ENCODE measurements at regions not wholly inside any gene's neighbourhood (a gene's known extent, or its start where the extent isn't known, plus 50 kb on each side); places are given as distances from the start of the nearest gene placed in this dataset.

- H3K4me1 ChIP-seq, result peaks cover 0 to 2% of the 10 kb centered on the region in 2 donors
- no peak overlapping the region for H3K4me3 ChIP-seq
- no peaks in the 10 kb centered on the region for H3K36me3 ChIP-seq
- TF ChIP-seq POLR2A (IDR thresholded peaks at IDR 0.05), result no peak
- TF ChIP-seq, protein P1, sequence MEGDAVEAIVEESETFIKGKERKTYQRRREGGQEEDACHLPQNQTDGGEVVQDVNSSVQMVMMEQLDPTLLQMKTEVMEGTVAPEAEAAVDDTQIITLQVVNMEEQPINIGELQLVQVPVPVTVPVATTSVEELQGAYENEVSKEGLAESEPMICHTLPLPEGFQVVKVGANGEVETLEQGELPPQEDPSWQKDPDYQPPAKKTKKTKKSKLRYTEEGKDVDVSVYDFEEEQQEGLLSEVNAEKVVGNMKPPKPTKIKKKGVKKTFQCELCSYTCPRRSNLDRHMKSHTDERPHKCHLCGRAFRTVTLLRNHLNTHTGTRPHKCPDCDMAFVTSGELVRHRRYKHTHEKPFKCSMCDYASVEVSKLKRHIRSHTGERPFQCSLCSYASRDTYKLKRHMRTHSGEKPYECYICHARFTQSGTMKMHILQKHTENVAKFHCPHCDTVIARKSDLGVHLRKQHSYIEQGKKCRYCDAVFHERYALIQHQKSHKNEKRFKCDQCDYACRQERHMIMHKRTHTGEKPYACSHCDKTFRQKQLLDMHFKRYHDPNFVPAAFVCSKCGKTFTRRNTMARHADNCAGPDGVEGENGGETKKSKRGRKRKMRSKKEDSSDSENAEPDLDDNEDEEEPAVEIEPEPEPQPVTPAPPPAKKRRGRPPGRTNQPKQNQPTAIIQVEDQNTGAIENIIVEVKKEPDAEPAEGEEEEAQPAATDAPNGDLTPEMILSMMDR (IDR thresholded peaks at IDR 0.05), result no peak
- H3K27ac ChIP-seq, result no peak overlapping the region
- H3K27me3 ChIP-seq, result no peaks in the 10 kb centered on the region
- DNase-seq, result no peak
- H3K9me3 ChIP-seq, result no peaks in the 10 kb centered on the region
- intact Hi-C loops (cut with DNase I; ENCODE audit: low total_unique reads), result no loop called here
Measured at GRCh38 chr3:16066545-16066944, 107.9 kb upstream of the GALNT15 start.

GRCh38 chr3:16066975-16067374, 107.5 kb upstream of the GALNT15 start:
- Histone ChIP-seq H3K27me3 (no peaks in the 10 kb centered on the region), H3K4me1 (no peaks in the 10 kb centered on the region), H3K27ac (peak overlapping the region in 1 of 2 donors; percentile 78), H3K36me3 (no peaks in the 10 kb centered on the region), H3K9me3 (no peaks in the 10 kb centered on the region), H3K4me3 (no peak overlapping the region)
- no peak for TF ChIP-seq POLR2A (IDR thresholded peaks at IDR 0.05)
- intact Hi-C loops (cut with DNase I; ENCODE audit: low total_unique reads), result no loop called here
- no peak for DNase-seq

DNA sequence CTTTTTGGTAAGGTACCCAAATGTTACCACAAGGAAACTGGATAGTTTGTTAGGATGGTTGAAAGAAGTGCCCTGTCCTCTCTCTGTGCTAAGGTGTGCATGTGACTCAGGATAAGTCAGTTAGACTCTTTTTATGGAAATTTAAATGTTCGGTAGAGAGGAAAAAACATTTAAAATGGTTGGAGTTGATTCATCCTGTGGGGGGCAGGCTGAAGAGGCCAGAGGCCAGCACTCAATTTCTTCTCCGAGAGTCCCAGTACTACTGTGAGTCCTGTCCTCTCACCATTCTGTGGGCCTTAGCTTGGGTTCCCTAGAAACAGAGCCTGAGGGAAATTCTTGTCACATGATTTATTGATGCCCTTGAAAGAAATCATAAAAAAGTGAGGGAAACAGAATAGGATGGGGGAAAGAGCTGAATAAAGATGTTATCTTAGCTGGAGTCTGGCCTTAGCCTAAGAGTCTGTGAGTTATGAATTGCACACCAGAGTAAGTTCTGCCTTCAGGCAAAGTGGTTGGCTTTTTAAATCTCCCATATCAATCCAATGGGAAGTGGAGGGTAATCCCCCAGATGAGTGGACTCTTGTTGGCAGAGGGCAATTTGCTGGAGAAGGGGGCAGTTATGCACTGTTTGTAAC, 106.5 kb upstream of the GALNT15 start:
- Histone ChIP-seq H3K4me1 (no peaks in the 10 kb centered on the region), H3K27ac (peak overlapping the region; percentile 49 to 78), H3K4me3 (no peak overlapping the region), H3K27me3 (no peaks in the 10 kb centered on the region), H3K9me3 (no peaks in the 10 kb centered on the region), H3K36me3 (no peaks in the 10 kb centered on the region)
- TF ChIP-seq, protein P1 (IDR thresholded peaks at IDR 0.05), result no peak
- TF ChIP-seq POLR2A (IDR thresholded peaks at IDR 0.05), result no peak
- intact Hi-C loops (cut with DNase I; ENCODE audit: low total_unique reads), result no loop called here
- DNase-seq, result no peak

GRCh38 chr3:16069149-16069922, 105.1 kb upstream of the GALNT15 start:
- Histone ChIP-seq H3K9me3 (no peaks in the 10 kb centered on the region), H3K4me3 (no peak overlapping the region), H3K4me1 (no peaks in the 10 kb centered on the region), H3K27me3 (no peaks in the 10 kb centered on the region), H3K36me3 (no peaks in the 10 kb centered on the region), H3K27ac (peak overlapping the region in 1 of 2 donors; percentile 78)
- intact Hi-C loops (cut with DNase I; ENCODE audit: low total_unique reads), result no loop called here
- DNase-seq, result no peak
- no peak for TF ChIP-seq POLR2A (IDR thresholded peaks at IDR 0.05)
- TF ChIP-seq, protein P1 (IDR thresholded peaks at IDR 0.05), result no peak

DNA sequence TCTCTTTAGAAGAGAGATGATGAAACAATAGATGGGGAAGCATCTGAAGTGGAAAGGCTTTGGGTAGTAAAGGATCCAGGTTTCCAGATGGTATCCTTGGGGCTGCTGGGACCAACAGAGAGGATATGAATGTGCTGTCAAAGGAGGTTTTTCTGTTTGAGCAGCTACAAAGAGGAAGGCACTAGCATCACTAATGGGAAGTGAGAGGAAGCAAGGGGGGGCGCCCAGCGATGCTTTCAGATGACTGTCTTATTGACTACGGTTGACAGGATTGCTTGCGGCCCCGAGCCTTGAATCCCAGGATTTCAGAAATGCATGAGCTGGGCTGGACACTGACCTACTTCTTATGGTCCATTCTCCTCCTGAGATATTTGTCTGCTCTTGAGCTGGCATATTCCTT, 103.8 kb upstream of the GALNT15 start:
- H3K27ac ChIP-seq, result no peak overlapping the region
- TF ChIP-seq, protein P1 (IDR thresholded peaks at IDR 0.05), result no peak
- TF ChIP-seq POLR2A (IDR thresholded peaks at IDR 0.05), result no peak
- no peaks in the 10 kb centered on the region for H3K27me3 ChIP-seq
- H3K9me3 ChIP-seq, result no peaks in the 10 kb centered on the region
- no peaks in the 10 kb centered on the region for H3K4me1 ChIP-seq
- no peak overlapping the region for H3K4me3 ChIP-seq
- no peaks in the 10 kb centered on the region for H3K36me3 ChIP-seq
- no peak for DNase-seq
- intact Hi-C loops (cut with DNase I; ENCODE audit: low total_unique reads), result no loop called here

Measured in uterus (tissue), 3 donors.